K562 (cell line): ENCODE measurements at regions not wholly inside any gene's neighbourhood (a gene's known extent, or its start where the extent isn't known, plus 50 kb on each side); places are given as distances from the start of the nearest gene placed in this dataset.
A peak's percentile ranks its signal among the peaks of the same experiment; 100 is the strongest.

Experiments used
- ATAC-seq: fragments of 200-7000 bp; cut with Tn5 transposase; 3 replicates; pipeline ENCODE4 v1.9.1; 2020; ENCODE audit warnings: moderate library complexity
- BruUV-seq: library from RNA; stranded (reverse); fragments of 400-500 nt; replicated peaks from 2 replicates; lab custom pipeline; 2021; lab: Mats Ljungman, UMichigan
- CTCF ChIA-PET: fragments of 300-600 bp; formaldehyde crosslinking; extraction: SDS; loops from one replicate; lab custom pipeline; 2021; ENCODE audit warnings: low intra/inter-chr PET ratio; lab: Yijun Ruan, JAX
- POLR2A ChIA-PET: fragments of 300-600, 350-650 bp; sonication (Branson Sonifier 250); formaldehyde crosslinking; extraction: SDS; loops from one replicate; lab custom pipeline; 2021; ENCODE audit warnings: antibody characterized with exemption, inconsistent platforms; lab: Yijun Ruan, JAX
- DNase-seq, 4 experiments: peaks; one replicate each; pipeline versions ENCODE4 v3.0.0 to v3.0.0-alpha.2; 2011 to 2018; ENCODE audit warnings: low spot score in 3 of 4, mixed read lengths in 3 of 4; ENCODE audit errors: extremely low read depth in 1 of 4
- FAIRE-seq: peaks from 2 replicates; lab custom pipeline; 2011; peaks lifted over from hg19 to GRCh38; lab: Jason Lieb, UNC
- H2AFZ ChIP-seq: 2 replicates; pipeline ENCODE4 v1.6.0; 2011; ENCODE audit warnings: low read depth, low read length, control low read depth, inconsistent platforms
- H3K27ac ChIP-seq: fragments of 200-600 bp; 3 replicates; pipeline ENCODE4 v1.8.0; 2011; ENCODE audit warnings: low read depth, mild to moderate bottlenecking, control low read depth, inconsistent platforms, low read length, moderate library complexity, mixed read lengths; ENCODE audit errors: extremely low read depth
- H3K27me3 ChIP-seq, 2 experiments: fragments of 300-600 bp in 1 of 2; 2 replicates in 1 of 2; 3 replicates in 1 of 2; pipeline versions ENCODE4 v1.6.0 to v1.8.0; 2011; ENCODE audit warnings: inconsistent platforms in 2 of 2, low read length in 2 of 2, mild to moderate bottlenecking in 1 of 2, mixed read lengths in 1 of 2, moderate library complexity in 1 of 2; ENCODE audit not compliant: control insufficient read depth in 2 of 2, insufficient read depth in 2 of 2
- H3K36me3 ChIP-seq: fragments of 300-600 bp; 3 replicates; pipeline ENCODE4 v1.8.0; 2011; ENCODE audit warnings: mild to moderate bottlenecking, low read length, inconsistent platforms; ENCODE audit not compliant: control insufficient read depth, insufficient read depth
- H3K4me1 ChIP-seq, 2 experiments: fragments of 200-600 bp in 1 of 2; replicated peaks in 1 of 2; 2 replicates in 1 of 2; 3 replicates in 1 of 2; pipeline versions ENCODE4 v1.5.1 to v1.8.0; 2011; ENCODE audit warnings: inconsistent platforms in 2 of 2, low read length in 2 of 2, mild to moderate bottlenecking in 1 of 2, mixed read lengths in 1 of 2, moderate library complexity in 1 of 2; ENCODE audit not compliant: control insufficient read depth in 2 of 2, insufficient read depth in 2 of 2
- H3K4me2 ChIP-seq: 2 replicates; pipeline ENCODE4 v1.6.1; 2011; ENCODE audit warnings: low read length, control low read depth, inconsistent platforms, mixed read lengths; ENCODE audit not compliant: insufficient read depth
- H3K4me3 ChIP-seq: fragments of 200-600 bp; sonication (generic), shearing (Covaris generic); 2 replicates; pipeline ENCODE4 v1.5.1; 2016; ENCODE audit warnings: control low read depth, inconsistent platforms
- H3K79me2 ChIP-seq: fragments of 200-600 bp; 3 replicates; pipeline ENCODE4 v1.8.0; 2011; ENCODE audit warnings: low read length, inconsistent platforms; ENCODE audit not compliant: control insufficient read depth, insufficient read depth
- H3K9ac ChIP-seq, 2 experiments: 2 replicates each; pipeline versions ENCODE4 v1.6.0 to v1.6.1; 2011; ENCODE audit warnings: low read depth in 2 of 2, low read length in 2 of 2, control low read depth in 1 of 2, inconsistent platforms in 1 of 2, mild to moderate bottlenecking in 1 of 2, mixed read lengths in 1 of 2; ENCODE audit not compliant: insufficient read depth in 1 of 2
- H3K9me1 ChIP-seq: one replicate; pipeline ENCODE4 v1.6.0; 2011; ENCODE audit warnings: inconsistent platforms, mild to moderate bottlenecking, low read length, moderate library complexity; ENCODE audit not compliant: control insufficient read depth, insufficient read depth
- H3K9me3 ChIP-seq: replicated peaks from 2 replicates; pipeline ENCODE4 v1.5.1; 2011; ENCODE audit warnings: low read depth, low read length, inconsistent platforms; ENCODE audit not compliant: control insufficient read depth, insufficient read depth
- H4K20me1 ChIP-seq: replicated peaks from 2 replicates; pipeline ENCODE4 v1.6.1; 2011; ENCODE audit warnings: low read length, inconsistent platforms, mixed read lengths; ENCODE audit not compliant: control insufficient read depth, insufficient read depth
- CBX8 ChIP-seq: fragments of 200-600 bp; sonication (generic); IDR thresholded peaks from 2 replicates; pipeline ENCODE4 v1.6.1; 2012; ENCODE audit warnings: borderline replicate concordance, mixed run types, low read depth, mild to moderate bottlenecking, moderate library complexity, mixed read lengths, low read length, control low read depth, inconsistent platforms; ENCODE audit not compliant: poor library complexity, severe bottlenecking; ENCODE audit errors: extremely low read depth
- CHD2 ChIP-seq: IDR thresholded peaks from 2 replicates; pipeline ENCODE4 v1.6.1; 2011; ENCODE audit warnings: low read depth, low read length
- ELF1 ChIP-seq: fragments of 200-800 bp; sonication (Bioruptor generic); IDR thresholded peaks from 2 replicates; pipeline ENCODE4 v1.6.1; 2016; ENCODE audit warnings: missing genetic modification characterization, missing compliant biosample characterization
- ELK3 ChIP-seq: fragments of 450-650 bp; formaldehyde crosslinking; IDR thresholded peaks from 2 replicates; pipeline ENCODE4 v1.4.0; 2020; ENCODE audit warnings: mild to moderate bottlenecking
- FOXA3 ChIP-seq, 2 experiments: fragments of 450-650 bp in 1 of 2; sonication (generic) in 1 of 2; formaldehyde crosslinking; IDR thresholded peaks in 1 of 2; conservative IDR thresholded peaks in 1 of 2; 2 replicates each; pipeline versions ENCODE4 v1.4.0 to v1.8.0; 2020 to 2022; ENCODE audit warnings: mild to moderate bottlenecking in 2 of 2, missing genetic modification reagents in 1 of 2
- GATAD2B ChIP-seq: fragments of 450-650 bp; IDR thresholded peaks from 2 replicates; pipeline ENCODE4 v1.6.1; 2017; ENCODE audit warnings: mild to moderate bottlenecking, borderline replicate concordance
- NELFE ChIP-seq: IDR thresholded peaks from 2 replicates; pipeline ENCODE4 v1.6.1; 2011; ENCODE audit warnings: mild to moderate bottlenecking; ENCODE audit not compliant: insufficient read depth, insufficient read length
- NUFIP1 ChIP-seq: fragments of 450-650 bp; IDR thresholded peaks from 2 replicates; pipeline ENCODE4 v1.6.1; 2018; ENCODE audit not compliant: partially characterized antibody
- POLR2A ChIP-seq: fragments of 450-650 bp; conservative IDR thresholded peaks from 2 replicates; pipeline ENCODE4 v1.6.1; 2016
- RBBP5 ChIP-seq: fragments of 200-600 bp; sonication (generic); IDR thresholded peaks from 2 replicates; pipeline ENCODE4 v1.6.1; 2012; ENCODE audit warnings: borderline replicate concordance, mild to moderate bottlenecking, low read length, control low read depth, inconsistent platforms; ENCODE audit not compliant: insufficient read depth, poor library complexity, severe bottlenecking
- SIX5 ChIP-seq, 2 experiments: IDR thresholded peaks; 2 replicates each; pipeline ENCODE4 v1.6.1; 2011; ENCODE audit warnings: low read length in 2 of 2, borderline replicate concordance in 1 of 2, low read depth in 1 of 2, mild to moderate bottlenecking in 1 of 2, moderate library complexity in 1 of 2; ENCODE audit not compliant: insufficient read depth in 1 of 2
- SREBF1 ChIP-seq: fragments of 150-350 bp; IDR thresholded peaks from 2 replicates; pipeline ENCODE4 v1.6.1; 2014; ENCODE audit warnings: antibody characterized with exemption, low read depth, low read length, borderline replicate concordance
- ZNF354B ChIP-seq: fragments of 250-450 bp; sonication (Bioruptor Pico); IDR thresholded peaks from 2 replicates; pipeline ENCODE4 v1.4.0; 2020
- ZNF431 ChIP-seq: sonication (generic); formaldehyde crosslinking; IDR thresholded peaks from 2 replicates; pipeline ENCODE4 v1.8.0; 2022; ENCODE audit warnings: mild to moderate bottlenecking, missing genetic modification reagents
- WGBS: fragments of 100-300 bp; shearing (Covaris generic); methylation state at CpG from one replicate; pipeline ENCODE4 v1.1.6; 2016; ENCODE audit warnings: low coverage, mixed read lengths; ENCODE audit not compliant: insufficient coverage; ENCODE audit errors: missing lambda C conversion rate; 5-methylcytosine and 5-hydroxymethylcytosine counted together
- in situ Hi-C: fragments of 300-500 bp; cut with MboI; formaldehyde crosslinking; loops from 4 replicates; pipeline ENCODE4 v1.15.0; 2018; ENCODE audit warnings: inconsistent platforms, mixed read lengths
- intact Hi-C: fragments of 100-400 bp; cut with micrococcal nuclease; formaldehyde crosslinking; loops from 2 replicates; pipeline ENCODE4 v1.14.2; 2022
- TF ChIP-seq, protein P1 (sequence below): sonication (generic); formaldehyde crosslinking; IDR thresholded peaks from 2 replicates; pipeline ENCODE4 v1.8.0; 2023; ENCODE audit warnings: missing genetic modification reagents, mild to moderate bottlenecking, borderline replicate concordance

DNA sequence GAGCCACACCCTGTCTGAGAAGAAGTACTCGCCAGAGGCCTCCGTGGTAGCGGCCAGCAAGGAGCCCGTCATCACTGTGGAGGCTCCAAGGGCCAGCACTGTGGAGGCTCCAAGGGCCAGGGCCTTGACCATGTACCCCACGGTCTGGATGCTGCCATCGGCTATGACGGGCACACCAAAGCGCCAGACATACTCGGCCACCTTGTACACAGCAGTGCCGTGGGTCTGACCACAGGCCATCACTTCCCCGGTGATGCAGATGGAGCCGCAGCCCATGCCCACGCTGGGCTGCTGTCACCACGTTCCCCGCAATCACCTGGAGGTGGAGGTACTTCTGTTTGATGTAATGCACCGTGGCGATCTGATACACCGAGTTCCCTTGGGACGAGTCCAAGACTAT lies 377.7 kb upstream of the MAOA start (continued):
- TF ChIP-seq, protein P1, sequence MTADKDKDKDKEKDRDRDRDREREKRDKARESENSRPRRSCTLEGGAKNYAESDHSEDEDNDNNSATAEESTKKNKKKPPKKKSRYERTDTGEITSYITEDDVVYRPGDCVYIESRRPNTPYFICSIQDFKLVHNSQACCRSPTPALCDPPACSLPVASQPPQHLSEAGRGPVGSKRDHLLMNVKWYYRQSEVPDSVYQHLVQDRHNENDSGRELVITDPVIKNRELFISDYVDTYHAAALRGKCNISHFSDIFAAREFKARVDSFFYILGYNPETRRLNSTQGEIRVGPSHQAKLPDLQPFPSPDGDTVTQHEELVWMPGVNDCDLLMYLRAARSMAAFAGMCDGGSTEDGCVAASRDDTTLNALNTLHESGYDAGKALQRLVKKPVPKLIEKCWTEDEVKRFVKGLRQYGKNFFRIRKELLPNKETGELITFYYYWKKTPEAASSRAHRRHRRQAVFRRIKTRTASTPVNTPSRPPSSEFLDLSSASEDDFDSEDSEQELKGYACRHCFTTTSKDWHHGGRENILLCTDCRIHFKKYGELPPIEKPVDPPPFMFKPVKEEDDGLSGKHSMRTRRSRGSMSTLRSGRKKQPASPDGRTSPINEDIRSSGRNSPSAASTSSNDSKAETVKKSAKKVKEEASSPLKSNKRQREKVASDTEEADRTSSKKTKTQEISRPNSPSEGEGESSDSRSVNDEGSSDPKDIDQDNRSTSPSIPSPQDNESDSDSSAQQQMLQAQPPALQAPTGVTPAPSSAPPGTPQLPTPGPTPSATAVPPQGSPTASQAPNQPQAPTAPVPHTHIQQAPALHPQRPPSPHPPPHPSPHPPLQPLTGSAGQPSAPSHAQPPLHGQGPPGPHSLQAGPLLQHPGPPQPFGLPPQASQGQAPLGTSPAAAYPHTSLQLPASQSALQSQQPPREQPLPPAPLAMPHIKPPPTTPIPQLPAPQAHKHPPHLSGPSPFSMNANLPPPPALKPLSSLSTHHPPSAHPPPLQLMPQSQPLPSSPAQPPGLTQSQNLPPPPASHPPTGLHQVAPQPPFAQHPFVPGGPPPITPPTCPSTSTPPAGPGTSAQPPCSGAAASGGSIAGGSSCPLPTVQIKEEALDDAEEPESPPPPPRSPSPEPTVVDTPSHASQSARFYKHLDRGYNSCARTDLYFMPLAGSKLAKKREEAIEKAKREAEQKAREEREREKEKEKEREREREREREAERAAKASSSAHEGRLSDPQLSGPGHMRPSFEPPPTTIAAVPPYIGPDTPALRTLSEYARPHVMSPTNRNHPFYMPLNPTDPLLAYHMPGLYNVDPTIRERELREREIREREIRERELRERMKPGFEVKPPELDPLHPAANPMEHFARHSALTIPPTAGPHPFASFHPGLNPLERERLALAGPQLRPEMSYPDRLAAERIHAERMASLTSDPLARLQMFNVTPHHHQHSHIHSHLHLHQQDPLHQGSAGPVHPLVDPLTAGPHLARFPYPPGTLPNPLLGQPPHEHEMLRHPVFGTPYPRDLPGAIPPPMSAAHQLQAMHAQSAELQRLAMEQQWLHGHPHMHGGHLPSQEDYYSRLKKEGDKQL (CRISPR knock-in tag): no peak
- TF ChIP-seq SREBF1 (no peak), CBX8 (no peak)

- ATAC-seq (peak; percentile 77), FAIRE-seq (no peak), DNase-seq (peak; percentile 5 to 40 (median 9))
- Histone ChIP-seq H3K9ac (peak overlapping the region in 1 of 2 experiments; percentile 19; a peak in 1 of 4 replicates), H3K9me3 (no peaks in the 10 kb centered on the region; the same call in 1 of the 2 replicates), H3K27me3 (no peaks in the 10 kb centered on the region), H3K27ac (no peak overlapping the region), H3K4me1 (peaks cover 0 to 5% of the 10 kb centered on the region in 2 experiments; a peak in 1 of 5 replicates), H3K4me2 (peak overlapping the region; percentile 68), H3K9me1 (no peaks in the 10 kb centered on the region), H3K4me3 (peak overlapping the region; percentile 38), H3K36me3 (no peaks in the 10 kb centered on the region), H2AFZ (peak overlapping the region; percentile 84), H3K79me2 (peaks cover 6% of the 10 kb centered on the region; the same call in 2 of the 3 replicates), H4K20me1 (no peaks in the 10 kb centered on the region)
- ChIA-PET CTCF (no interaction called here), POLR2A (no interaction called here)
- no TSS peak for BruUV-seq
- intact Hi-C loops (no loop called here), in situ Hi-C loops (no loop called here)
- WGBS: 4% methylated on average over 19 of the region's 38 CpGs
- TF ChIP-seq RBBP5 (peak; percentile 28), NUFIP1 (no peak), ELK3 (CRISPR knock-in tag) (no peak), SIX5 (IDR thresholded peaks at IDR 0.05; ENCODE audit: borderline replicate concordance in 1 of 2, insufficient read depth in 1 of 2, low read depth in 1 of 2, low read length in 2 of 2) (no peak), FOXA3 (CRISPR knock-in tag; conservative IDR thresholded peaks at IDR 0.05 in 1 of 2, IDR thresholded peaks at IDR 0.05 in 1 of 2) (no peak), CHD2 (no peak), GATAD2B (no peak), POLR2A (0 out of 2 replicates have a peak, but pooled peaks have one; percentile 28), ZNF431 (CRISPR knock-in tag) (no peak), NELFE (no peak), ELF1 (tag) (peak; percentile 55), ZNF354B (no peak)
These were observed 376.7 kb upstream of the MAOA start for GRCh38 chrX:43279341-43279808.
